IPS-NIHi11 (cell line): ENCODE measurements at regions not wholly inside any gene's neighbourhood (a gene's known extent, or its start where the extent isn't known, plus 50 kb on each side); places are given as distances from the start of the nearest gene placed in this dataset.

Source experiments
- DNase-seq: peaks from one replicate; pipeline ENCODE4 v3.0.0; 2012; ENCODE audit warnings: mixed read lengths, low spot score

DNA sequence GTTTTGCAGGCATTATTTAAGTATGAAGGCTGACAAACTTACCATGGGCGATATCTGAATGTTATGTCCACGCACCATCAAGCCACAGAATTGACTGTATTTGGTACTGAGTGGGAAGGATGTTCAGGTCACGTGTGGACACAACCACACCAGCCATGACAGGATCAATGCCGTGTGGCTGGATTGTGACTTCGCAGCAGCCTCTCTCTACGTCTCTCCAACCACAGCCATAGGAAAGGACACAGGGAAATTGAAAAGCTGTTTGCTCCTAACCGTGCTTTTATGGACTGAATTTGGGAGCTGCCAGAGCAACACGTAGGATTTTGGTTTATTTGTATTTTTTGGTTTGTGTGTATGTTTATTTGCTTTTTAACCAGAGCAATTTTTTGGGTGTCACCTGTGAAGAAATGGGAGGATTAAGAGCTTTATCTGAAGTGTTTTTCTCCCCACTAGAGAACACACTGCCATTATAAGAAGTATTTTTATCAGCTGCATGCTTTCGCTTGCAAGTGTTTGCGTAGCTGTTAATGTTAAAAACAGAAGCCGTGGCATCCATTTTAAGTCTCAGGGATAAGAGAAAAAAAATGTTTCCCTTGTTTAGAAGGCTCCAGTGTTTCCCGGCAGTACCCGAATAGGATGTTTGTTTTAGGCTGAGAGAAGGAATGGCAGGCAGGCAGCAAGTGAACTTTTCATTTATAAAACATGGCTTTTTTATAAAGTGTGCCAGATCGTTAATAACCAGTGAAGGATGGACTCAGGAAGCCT lies 401.1 kb upstream of the NFE2L3 start:
- no peak for DNase-seq

DNA sequence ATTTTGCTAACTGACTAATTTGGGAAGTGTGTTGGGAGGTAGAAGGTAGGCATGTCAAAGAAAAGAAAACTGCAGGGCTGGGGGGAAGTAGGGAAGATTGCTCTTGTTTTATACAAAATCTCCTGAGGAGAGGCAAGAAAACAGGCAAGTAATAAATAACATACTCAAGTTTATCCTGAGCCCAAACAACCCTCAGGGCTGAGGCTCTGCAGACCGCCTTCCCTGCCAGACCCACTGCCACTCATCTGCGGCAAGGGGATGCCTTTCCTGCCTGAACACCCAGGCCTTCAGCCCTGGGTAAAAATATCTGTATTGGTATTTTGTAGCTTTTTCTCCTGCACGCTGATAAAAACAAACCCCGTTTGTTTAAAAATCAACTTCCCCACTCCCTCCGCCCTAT lies 399.8 kb upstream of the NFE2L3 start:
- no peak for DNase-seq

DNA sequence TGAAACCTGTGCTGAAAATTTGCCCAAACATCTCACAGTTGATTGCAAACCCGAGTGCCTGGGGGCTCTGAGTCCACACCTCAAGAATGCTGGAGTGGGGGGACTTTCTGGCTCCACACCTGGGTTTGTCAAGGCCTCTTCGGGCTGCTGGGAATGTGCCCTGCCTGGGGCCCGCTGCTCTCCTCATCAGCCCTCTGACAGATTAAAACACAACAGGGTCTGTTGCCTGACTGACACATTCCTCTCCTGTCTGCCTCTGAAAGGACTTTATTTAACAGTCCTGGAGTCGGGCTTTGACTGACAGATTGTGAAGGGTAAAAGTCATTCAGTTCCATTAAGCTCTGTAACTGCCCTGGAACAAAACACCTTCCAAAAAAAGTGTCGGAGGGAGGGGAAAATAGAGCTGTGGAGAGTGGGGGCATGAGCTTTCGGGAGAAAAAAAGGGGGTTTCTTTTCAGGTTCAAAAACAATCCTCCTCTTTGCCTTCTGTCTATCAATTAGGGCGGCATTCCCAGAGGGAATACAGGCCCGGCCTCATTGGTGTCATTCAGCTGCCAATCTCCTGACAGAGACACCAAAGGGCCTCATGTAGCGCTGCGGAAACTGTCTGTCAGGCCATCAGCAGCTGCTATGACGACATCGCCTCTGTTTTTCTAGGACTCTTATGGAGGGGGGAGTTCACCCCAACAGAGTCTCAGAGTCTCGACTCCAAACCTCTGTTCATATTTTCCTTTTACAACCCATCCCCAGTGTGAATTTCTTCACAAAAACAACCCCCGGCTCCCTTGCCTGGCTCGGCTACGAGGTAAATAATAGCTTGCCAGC lies 398.8 kb upstream of the NFE2L3 start:
- peak; percentile 47 for DNase-seq

- DNase-seq: no peak
Observed at GRCh38 chr7:25753837-25754236, 398.2 kb upstream of the NFE2L3 start.

DNA sequence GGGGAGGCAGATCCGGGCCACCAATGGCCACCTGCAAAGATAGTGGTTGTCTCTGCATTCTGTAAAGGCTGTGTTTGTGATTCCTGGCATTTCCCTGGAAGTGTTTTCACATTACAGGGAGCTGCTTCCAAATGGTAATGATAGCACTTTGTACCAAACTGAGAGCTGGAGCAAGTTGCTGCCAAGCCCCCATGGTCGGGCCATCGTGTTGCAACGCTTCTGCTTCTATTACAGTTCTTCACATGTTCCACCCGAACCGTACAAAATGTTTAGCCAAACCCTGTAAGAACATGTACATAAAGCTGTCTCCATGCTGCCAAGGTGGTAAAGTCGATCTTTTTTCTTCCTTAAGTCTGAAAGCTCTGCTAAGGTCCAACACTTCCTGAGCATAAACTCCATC lies 397.7 kb upstream of the NFE2L3 start:
- no peak for DNase-seq

GRCh38 chr7:25754751-25755150 lies 397.2 kb upstream of the NFE2L3 start:
- DNase-seq: no peak

- DNase-seq: no peak
Observed at GRCh38 chr7:25756601-25757000, 395.4 kb upstream of the NFE2L3 start.

- no peak for DNase-seq
Observed at GRCh38 chr7:25758559-25758958, 393.4 kb upstream of the NFE2L3 start.

DNA sequence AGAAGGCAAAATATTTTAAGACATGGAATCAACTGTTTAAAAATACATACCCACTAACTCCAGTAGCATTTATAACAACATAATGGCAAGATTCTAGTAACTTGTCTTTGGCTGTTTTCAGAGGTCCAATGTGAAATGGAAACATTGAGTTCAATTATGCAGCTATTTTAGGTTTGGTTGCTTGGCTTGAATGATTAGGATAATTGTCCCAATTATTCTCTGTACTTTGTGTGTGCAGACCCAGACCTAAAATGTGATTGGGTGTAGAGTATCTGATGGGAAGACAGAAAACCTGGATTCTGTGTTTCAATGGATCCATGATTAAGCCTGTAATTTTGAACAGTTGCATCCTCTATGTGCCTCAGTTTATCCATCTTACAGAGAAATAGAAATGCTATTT lies 392.7 kb upstream of the NFE2L3 start:
- DNase-seq: no peak

GRCh38 chr7:25759748-25760147 lies 392.2 kb upstream of the NFE2L3 start:
- peak; percentile 13 for DNase-seq

DNA sequence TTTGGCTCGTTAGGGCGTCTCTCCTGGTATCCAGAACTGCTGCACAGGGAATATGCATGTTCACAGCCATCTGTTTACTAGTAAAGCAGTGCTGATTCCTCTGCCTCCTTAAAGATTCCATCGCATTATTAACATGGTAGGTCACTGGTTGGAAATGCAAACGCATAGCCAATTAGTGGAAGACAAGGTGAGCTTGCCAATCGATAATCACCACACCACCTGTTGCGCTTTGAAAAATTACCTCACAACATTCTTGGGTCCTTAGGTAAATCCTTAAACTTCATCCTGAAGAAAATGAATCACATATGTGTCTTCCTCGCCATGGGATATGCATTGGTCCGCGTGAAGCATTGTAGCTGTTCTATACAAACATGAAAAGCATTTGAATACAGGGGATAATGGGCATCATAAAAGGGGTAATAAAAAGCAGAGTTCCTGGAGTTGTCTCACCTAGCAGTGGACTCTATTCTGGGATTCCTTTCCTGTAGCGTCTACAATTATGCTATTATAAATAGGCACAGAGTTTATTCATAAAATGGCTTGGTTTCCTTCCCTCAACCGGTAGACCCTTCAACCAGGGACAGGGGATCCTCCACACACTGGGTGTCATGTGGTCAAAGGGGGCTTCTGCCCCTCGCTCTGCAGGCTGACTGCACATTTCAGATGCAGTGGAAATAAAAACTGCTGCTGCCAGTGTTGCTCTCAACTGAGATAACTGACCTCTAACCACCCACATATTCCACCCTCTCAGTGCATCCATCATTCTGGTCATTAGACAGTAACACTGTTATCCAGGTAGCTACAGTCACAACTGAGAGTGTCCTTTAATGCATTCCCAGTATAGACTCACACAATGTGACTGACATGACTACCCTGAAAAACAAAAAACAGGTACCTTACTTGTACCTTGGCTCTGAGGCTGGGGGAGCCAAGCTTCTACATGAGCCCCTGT lies 389.2 kb upstream of the NFE2L3 start:
- no peak for DNase-seq

- no peak for DNase-seq
Observed at GRCh38 chr7:25763463-25763860, 388.5 kb upstream of the NFE2L3 start.

DNA sequence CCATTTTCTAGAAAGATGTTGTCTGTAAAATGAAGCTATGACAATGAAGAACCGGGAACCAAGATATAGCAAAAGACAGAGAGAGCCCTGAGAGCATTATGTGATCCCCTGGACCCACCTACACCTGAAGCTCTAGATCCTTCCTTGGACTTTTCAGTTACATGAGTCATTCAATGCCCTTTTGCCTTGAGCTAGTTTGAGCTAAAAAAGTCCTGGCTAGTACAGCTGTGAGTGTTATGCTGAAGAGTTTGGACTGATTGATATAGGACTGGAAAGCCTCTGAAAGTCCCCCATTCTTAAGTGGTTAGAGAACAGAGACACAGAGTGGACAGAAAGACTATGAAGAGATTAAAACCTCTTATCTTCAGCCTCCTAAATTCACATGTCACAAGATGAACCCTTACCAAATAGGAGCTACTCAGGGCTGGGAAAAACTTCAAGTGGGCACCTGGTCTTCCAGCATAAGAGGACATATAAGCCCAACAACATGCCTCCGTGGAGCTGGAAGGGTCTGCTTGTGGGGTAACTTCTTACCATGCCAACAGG lies 386.8 kb upstream of the NFE2L3 start:
- DNase-seq: no peak

GRCh38 chr7:25770235-25770634 lies 381.8 kb upstream of the NFE2L3 start:
- DNase-seq: no peak

GRCh38 chr7:25770670-25771069 lies 381.3 kb upstream of the NFE2L3 start:
- DNase-seq: no peak

DNA sequence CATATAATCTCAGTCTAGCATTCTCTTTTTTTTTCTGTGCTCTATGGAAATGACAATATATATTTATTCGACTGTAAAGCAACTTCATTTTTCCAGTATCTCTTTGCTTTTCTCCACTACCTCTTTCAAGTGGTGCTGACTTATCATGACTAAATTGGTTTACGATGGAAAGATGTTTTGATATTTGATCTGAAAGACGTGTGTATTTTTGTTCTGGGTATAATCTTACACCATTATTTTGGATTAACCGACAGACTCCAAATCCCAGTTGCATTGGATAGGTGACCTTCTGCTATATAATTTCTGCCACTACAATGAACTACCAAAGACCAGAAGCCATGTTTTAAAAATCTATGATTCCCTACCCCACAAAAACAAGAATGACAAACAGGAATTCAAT lies 380.5 kb upstream of the NFE2L3 start:
- no peak for DNase-seq

- no peak for DNase-seq
Observed at GRCh38 chr7:25772802-25773201, 379.2 kb upstream of the NFE2L3 start.

DNA sequence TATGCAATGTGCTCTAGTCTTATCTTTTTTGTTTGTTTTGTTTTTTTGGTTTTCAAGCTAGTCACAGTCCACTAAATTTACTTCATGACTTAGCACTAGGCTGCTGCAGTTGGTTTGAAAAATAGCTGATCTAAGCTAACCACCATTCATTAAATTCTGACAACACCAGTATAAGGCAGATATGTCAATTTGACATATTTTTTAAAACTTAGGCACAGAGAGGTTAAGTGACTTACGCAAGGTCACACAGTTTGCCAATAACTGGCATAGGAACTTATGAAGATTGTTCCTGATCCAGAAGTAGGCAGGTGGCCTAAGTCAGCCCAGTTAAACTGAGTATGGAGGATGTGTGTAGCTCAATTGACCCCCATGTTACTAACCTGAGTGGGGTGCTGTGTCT lies 377.3 kb upstream of the NFE2L3 start:
- no peak for DNase-seq

GRCh38 chr7:25775570-25775969 lies 376.4 kb upstream of the NFE2L3 start:
- no peak for DNase-seq

DNA sequence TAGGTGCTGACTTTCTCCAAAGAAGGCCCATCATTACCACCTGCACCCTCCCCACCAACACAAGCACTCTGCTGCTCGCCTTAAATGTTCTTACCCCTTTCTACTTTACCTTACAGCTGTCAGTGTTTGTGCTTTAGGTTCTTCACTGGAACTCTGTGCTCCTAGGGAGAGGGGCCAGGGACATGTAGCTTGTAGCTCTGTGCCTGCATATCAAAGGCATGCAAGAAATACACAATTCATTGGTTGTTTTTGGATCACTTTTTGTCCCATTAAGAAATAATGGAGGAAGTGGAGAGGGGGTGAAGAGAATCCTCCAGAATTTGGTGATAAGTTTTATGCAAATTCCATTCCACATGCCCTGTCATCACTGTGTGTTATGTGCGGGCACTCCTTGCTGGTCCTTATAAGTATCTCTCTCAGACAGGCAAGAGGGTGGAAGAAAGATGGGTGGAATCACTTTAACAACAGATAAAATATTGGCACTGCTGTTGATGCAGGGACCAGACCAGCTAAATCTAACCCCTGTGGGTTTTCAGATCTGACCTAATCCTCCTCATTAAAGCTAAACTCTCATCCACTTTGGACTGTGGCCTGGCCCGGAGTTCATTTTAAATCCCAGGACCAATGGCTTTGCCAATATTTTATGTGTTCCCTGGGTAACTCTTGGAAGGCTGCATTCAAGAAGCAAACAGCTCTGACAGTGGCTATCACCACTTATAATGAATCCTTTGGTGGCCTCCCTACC lies 375.8 kb upstream of the NFE2L3 start:
- no peak for DNase-seq

DNA sequence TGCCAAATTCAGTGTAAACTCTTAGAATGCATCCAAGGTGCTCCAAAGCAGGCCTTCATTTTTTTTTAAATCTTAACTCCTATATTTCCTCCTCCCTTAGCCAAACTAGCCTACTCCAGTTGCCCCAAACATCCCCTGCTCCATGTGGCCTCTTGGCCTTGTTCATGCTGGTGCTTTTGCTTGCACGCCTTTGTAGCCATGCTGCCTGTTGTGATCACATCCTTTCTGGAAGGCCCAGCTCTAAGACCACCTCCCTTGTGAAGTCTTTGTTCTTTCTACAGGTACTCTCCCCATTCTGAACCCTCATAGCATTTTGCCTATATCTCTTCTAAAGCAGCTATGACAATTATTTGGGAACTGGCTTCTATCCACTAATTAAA lies 375.3 kb upstream of the NFE2L3 start:
- no peak for DNase-seq
